HG03442 (cell line): ENCODE measurements at regions not wholly inside any gene's neighbourhood (a gene's known extent, or its start where the extent isn't known, plus 50 kb on each side); places are given as distances from the start of the nearest gene placed in this dataset.

Experiments
- ATAC-seq: cut with Tn5 transposase; IDR thresholded peaks from one replicate; pipeline ENCODE4 v1.9.1; 2021; ENCODE audit warnings: mild to moderate bottlenecking, moderate library complexity; ENCODE audit not compliant: unreplicated experiment

DNA sequence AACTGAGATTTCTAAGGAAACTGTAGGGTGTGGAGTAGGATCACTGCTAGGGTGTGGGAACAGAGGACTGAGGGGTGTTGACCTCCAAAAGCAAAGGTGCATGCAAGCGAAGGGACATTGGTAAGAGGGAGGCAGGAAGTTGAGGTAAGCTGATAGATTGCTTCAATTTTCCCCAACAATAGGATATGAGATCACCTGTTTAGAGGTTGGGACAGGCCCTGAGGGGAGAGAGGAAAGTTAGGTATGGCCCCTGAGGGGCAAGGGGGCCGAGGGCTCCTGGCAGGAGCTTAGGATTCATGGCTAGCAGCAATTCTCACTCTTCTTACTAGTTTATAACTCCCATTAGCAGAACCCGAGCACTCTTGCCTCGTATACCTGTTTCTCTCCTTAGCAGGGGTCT lies 106.8 kb upstream of the RPS6KA2 start:
- no peak for ATAC-seq

DNA sequence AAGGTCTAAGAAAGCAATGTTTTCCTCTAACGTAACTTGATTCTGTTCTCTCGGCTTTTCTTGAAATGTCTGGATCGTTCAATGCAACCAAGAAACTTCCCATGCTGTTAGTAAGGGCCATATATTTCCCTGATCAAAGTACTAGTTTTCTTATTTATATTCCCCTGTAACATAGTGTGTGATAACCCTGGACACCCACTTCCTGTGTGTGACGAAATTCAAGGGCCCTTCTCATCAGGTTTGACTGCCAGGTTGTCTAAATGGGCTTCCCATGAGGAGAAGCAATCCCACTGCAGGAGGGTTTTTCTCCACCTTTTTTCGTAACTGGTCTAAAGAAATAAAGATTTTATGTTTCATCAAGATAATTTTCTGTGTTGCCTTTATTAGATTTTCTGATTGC lies 102.6 kb upstream of the RPS6KA2 start:
- ATAC-seq: no peak

DNA sequence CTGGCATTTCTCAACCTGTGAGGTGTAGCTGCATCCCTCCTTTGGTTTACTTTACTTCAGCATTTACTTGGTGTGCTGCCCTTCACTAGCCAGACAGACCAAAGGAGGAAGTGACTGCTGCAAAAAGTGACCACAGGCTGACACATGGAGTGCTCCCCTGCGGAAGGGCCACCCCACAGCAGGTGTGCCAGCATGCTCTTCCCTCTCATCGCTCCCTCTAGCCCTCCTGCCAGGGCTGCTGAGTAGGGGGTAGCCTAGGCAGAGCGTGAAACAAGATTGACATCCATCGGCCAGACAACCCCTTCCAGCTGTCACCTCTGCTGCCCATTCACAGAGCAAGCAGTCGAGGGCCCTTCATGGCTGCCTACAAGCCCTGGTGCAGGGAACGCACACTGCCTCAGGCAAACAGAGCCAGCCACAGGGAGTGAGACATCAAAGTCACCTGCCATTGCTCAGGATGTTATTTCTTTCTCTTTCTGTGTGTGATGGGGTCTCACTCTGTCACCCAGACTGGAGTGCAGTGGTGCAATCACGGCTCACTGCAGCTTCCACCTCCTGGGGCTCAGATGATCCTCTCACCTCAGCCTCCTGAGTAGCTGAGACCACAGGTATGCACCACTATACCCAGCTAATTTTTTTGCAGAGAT lies 102.0 kb upstream of the RPS6KA2 start:
- no peak for ATAC-seq

DNA sequence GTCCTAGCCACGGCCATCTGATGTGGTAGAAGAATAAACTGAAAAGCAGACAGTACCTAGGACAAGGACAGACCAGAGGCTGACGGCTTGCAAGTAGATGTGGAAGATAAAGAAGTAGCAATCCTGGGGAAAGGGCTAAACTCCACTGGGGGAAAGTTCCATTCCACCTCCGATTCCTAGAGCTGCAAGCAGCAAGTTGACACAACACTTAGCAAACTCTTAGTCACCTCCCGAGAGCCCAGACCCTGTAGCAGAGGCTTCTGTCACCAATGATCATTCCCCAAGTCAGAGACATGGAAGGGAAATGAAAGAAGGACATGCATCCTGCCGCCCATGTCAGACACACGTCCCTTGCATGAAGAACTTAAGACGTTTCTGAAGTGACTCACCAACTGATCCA lies 99.2 kb upstream of the RPS6KA2 start:
- no peak for ATAC-seq

DNA sequence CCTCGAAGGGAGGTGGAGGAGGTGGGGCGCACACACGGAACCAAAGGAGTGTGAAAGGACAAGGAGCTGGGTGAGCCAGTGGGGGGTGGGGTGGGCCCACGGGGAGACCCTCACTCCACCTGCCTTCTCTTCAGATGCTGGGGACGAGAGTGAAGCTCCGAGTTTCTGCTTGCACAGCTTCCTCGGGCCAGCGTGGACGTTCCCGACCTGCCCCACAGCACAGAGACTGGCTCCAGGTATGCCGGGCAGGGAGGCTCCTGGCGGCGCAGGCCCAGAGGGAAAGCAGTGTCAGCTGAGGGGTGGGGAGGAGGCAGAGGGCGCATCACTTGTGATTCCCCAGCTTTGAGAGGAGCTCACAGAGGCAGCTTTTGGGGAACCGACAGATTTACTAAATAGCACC lies 98.5 kb upstream of the RPS6KA2 start:
- ATAC-seq: no peak

DNA sequence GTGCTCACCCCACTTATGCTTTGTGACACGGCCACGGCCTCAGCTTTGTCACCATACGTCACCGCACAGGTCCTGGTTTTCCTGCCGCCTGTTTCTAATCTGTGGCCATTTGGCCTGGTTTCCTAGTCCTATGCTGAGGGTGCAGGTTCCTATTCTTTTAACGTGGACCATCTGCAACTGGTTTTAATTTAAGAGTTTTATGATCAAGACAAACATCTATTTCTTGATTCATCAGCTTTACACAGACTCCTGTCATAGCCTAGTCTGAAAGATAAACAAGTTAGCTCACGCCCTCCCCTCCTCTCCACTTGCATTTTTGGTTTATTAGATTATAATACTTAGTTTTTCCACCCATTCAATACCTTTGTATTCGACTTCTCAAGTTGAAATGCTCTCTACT lies 97.5 kb upstream of the RPS6KA2 start:
- no peak for ATAC-seq

DNA sequence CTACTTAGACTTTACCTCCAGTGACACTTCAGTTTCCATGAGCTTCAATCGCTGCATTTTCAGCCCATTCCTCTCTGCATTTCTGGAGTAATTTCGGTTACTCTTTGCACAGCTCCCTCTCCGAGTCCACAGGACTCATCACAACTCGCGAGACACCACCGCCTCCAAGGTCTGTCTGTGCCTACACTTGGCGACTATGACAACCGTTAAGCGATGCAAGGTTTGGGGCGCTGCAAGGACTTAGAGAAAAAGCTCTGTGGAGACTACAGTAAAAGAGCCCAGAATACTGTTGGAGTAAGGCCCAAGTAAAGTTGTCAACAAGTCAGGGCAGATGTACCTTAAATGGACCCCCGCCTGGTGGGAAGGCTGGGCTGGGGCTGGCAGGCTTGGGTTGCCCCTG lies 95.7 kb upstream of the RPS6KA2 start:
- no peak for ATAC-seq

DNA sequence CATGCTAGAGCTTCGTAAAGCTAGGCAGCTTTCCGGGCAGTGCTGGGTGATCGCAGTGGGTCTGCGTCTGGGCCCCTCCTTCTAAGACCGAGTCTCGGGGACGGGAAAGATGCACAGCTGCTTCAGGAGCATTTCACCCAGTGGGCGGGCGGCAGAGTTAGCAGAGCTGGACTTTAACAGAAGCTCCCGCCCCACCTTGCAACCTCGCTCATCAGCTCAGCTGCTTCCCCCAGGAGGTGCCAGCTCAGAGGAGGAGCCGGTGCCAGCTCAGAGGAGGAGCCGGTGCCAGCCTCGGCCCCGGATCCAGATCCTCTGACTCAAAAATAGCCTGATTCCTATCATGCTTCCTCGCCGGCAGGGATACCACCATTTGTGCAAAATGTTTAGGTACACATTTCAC lies 94.5 kb upstream of the RPS6KA2 start:
- no peak for ATAC-seq

DNA sequence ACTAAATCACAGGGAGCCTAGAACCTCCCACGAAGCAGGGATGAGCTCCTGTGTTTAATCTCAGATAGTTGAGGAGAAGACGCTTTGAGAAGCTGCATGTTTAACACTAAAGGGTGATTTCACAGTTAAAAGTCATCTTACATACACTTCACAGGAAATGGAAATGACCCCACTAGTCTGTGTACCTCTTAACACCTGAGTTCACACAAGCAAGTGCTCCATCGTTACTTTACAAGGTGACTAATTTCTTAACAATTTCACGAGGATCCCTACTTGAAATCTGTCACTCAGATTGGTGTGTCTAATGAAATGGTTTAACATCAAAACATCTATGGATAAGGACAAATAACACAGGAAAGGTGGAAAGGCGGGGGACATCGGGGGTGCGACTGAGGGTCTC lies 93.8 kb upstream of the RPS6KA2 start:
- ATAC-seq: no peak

DNA sequence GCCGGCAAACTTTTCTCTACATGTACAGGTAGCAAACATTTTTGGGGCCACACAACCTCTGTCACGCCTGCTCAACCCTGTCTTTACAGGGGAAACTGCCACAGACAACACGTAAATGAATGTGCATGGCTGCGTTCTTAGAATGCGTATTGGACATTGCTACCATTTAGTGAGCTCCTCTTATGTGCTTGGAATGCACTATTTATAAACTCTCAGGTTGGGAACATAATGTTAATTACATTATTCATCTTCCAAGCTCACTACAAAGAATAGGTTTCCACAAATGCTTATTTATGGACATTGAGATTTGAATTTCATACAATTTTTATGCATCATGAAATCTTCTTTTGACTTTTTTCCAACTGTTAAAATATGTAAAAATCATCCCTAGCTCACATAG lies 92.0 kb upstream of the RPS6KA2 start:
- ATAC-seq: no peak

DNA sequence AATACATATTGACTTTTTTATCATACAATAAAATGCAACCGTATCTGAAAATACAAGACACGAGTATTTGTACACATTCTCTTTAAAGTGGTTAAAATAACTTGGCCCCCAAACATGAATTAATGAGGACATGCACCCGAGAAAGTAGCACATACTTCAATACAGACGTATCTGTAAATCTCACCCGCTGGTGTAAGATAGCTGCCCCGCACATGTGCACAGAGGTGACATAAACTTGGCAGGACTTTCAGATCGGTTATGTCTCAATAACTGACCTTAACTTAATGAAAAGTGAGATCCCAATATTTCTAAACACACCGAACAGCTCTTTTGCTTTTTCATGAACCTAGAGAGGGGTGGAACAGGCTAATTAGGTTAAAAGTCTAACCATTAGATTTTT lies 91.5 kb upstream of the RPS6KA2 start:
- no peak for ATAC-seq

DNA sequence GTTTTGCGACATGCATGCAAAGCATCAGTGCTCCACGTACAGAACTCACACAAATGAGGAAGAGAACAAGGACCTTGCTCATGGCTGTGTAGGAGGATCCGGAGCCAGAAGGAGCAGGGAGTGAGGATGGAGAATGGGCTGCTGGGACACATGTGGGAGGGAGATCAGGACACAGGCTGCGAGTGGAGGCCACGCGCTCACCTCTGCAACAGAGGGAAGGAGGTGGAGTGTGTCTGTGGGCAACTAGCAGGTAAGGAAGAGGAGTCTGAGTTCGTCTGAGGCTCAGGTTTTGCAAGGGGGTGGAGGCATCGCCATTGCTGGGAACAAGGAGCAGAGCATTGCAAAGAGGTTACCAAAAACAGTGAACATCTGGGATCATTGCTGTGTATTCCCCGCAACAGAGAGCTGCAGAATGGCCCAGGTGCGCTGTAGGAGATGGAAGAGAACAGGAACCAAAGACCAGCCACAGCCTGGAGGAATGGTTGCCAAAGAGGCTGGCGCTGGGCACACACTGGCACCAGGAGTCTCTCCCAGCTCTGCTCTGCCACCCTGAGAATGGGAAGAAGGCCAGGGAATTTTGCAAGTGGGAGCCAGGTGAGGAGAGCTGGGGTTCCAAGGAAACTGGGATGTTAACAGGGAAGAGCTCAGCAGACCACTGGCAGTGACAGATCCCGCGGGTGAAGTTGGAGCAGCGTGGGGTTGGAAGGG lies 90.0 kb upstream of the RPS6KA2 start:
- ATAC-seq: no peak

DNA sequence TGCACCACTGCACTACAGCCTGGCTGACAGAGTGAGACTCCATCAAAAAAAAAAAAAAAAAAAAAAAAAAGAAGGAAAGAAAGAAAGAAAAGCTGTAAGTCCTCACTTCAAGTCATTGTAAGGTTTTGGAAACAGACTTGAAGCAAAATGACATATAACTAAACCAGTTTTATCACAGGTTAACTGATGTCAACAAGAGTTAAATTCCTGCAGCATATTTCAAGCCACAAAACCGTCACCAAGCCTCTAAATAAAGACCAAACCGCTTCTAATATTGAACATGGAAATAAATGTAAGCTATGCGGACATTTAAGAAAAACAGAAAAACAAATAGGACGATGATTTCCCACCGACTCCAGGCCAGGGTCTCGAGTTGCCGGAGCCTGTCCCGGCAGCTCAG lies 88.9 kb upstream of the RPS6KA2 start:
- no peak for ATAC-seq

DNA sequence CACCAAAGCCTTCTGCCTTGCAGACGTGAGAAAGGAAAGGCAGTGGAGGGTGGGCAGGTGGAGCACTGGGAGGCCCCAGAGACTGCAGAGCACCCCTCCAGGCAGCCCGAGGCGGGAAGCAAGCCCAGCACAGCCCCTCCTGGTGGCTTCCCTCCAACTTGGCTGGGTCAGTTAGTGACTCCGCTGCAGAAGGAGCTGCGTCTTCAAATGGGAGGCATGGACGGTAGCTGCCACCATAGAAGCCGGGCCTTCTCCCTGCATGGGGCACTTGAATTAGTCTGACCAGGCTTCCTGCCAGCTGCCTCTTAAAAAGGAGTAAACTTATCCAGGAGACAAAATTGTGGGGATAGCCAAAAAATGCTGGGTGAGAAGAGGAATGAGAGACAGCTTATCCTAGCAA lies 88.0 kb upstream of the RPS6KA2 start:
- no peak for ATAC-seq

DNA sequence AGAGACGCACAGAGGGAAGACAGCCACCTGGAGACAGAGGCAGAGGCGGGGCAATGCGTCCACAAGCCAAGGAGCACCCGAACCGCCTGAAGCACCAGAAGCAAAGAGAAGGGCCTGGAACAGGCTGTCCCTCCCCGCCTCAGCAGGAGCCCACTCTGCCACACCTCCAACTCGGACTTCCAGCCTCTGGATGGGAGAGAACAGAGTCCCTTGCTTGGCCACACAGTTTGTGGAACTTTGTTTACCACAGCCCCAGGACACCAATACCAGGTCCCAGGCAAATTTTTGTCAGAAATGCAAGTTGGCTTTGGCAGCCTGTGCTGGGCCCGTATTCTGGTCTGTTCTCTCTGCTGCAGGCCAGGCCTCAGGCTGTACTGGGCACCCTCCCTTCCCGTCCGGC lies 87.5 kb upstream of the RPS6KA2 start:
- no peak for ATAC-seq

DNA sequence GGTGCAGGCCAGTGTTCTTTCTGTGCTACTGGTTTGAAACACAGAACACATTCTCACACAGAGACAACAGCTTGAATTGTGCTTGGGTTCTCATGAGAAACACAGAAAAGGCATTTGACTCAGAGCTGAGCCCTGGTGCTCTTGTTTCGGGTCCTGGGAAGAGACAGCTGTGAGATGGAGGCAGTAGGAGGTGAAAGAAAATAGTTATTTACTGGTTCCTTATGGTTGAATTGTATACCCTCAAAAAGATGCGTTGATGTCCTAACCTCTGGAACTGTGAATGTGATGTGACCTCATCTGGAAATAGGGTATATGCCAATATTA lies 87.1 kb upstream of the RPS6KA2 start:
- no peak for ATAC-seq

DNA sequence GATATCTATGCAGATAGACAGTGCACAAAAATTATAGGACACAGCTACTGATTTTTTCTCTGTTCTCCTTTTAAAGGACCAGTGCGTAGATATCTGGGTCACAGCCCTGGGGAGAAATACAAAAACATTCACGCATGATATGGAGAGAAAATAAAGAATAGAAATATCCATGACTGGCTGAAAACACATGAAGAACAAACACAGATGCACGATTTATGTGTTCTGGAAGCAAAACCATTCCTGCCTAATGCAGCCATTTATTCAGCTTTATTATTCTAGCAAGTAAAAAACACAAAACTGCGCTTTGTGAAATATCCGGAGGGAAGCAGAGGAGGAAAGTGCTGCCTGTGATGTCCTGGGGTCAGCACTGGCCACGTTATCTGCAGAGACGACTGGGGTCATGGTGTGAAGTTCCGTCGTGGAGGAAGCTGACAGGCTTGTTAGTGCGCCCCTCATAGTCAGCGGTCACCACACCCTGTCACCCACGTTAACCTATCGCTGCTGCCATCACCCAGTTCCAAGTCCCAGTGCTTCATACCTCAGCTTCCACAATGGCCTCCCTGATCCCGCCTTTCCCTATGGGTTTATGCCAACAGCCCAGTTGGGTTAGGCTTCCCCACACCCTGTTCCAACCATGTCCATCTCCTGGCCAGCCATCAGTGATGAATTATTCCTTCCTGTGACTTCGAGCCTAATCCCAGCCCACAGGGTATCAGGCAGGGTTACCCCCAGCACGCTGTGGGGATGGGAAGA lies 86.6 kb upstream of the RPS6KA2 start:
- ATAC-seq: no peak

DNA sequence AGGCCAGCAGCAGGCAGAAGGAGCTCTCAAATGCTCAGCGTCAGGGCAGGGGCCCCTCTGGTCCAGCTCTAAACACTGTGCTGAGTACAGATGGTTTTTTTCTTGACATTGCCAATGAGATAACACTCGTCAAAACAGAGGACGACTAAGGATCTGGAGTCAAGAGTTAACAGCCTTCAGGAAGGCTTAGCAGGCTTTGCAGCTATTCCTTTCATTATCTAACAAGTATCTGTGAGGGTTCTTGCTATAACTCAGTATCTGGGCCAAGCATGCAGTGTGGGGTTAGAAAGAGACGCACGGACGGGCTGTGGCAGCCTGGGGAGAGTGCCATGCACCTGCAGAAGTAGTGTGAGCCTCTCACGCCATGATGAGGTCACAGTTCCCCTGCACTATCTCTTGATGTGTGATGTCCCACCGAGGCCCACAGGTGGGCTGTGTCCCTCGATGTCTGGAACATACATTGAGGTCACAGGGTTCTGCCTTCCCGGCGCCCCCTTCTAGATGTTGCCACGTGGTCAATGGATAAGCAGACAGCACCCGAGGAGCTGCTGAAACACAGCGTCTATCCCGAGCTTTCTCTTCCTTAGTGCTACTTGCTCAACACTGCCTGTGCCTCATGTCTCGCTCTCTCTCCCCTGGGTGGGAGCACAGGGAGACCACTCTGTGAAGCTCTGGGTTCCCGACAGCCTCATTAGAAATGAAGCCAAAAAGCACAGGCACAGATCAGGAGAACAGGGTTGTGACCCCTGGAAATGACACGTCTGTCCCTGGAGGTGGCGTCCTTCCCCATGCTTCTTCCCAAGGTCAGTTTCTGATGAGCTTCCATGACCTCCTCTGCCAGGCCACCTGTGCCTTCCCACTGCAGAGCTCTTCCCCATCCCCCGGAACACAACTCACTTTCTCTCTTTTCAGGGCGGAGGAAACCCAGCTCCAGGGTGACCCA lies 85.5 kb upstream of the RPS6KA2 start:
- no peak for ATAC-seq

DNA sequence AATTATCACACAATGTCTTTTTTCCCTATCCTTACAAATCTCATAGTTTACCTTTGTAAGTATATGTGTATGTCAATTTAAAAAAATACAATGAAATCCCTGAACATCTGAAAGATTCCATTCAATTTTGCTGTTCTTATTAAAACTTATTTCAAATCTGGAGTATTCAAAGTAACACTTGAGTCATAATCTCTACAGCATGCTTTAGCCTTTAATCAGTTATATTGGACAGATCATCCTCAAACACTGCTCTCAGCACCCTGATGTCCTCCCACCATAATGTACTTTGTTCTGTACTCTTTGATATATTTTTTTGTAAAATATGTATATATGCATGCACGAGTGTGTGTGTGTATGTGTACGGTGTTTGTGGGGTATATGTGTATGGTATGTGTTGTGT lies 83.0 kb upstream of the RPS6KA2 start:
- ATAC-seq: no peak

DNA sequence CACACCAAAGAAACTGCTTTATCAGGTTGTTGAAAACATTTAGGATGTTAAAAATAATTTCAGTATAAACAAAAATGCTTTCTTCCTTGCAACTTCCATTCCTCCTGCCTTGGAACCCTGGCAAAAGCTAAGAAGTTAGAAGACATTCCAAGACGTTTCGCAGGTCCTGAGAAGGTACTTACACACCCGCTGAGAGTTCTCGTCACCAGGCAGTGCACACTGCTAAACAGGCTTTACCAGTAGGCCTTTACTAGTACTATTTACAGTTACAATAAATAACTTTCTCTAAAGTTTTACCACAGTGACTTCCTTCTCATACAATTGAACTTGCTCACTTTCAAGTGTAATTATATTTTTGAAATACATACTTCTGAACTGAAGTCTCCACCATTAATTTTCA lies 81.4 kb upstream of the RPS6KA2 start:
- no peak for ATAC-seq

DNA sequence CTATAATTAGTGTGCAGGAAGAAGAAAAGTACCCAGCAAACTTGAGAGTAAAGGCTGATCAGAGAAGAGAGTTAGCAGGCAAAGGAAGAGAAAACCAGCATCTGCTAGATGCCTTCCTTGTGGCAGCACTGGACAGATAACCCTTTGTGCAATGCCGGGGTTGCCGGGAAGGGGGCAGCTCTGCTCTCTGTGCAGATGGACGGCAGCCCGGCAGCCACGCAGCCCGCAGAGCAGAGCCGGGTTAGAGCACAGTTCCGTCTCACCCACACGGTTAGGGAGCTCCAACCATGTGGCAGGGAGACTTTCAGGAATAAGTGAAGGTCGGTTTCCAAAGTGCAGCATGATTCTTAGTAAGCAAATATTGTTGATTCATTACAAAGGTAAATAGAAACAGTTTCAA lies 80.0 kb upstream of the RPS6KA2 start:
- ATAC-seq: no peak
